ENCODE measurements at regions not wholly inside any gene's neighbourhood (a gene's known extent, or its start where the extent isn't known, plus 50 kb on each side); places are given as distances from the start of the nearest gene placed in this dataset.

GRCh38 chr14:28116716-28117115, 649.9 kb upstream of the FOXG1 start:
- H3K36me3 ChIP-seq (ENCODE audit: control insufficient read depth, insufficient read depth, low read length), result no peaks in the 10 kb centered on the region
- no peak overlapping the region for H3K4me3 ChIP-seq (ENCODE audit: low read depth in 2 of 2, low read length in 2 of 2)
- DNase-seq (ENCODE audit: low read depth, low spot score) (no peak), ATAC-seq (no peak)
- H3K27me3 ChIP-seq (ENCODE audit: control insufficient read depth, insufficient read depth, low read length), result no peaks in the 10 kb centered on the region
- H3K4me1 ChIP-seq (ENCODE audit: control insufficient read depth, insufficient read depth, low read length), result no peaks in the 10 kb centered on the region
- intact Hi-C loops (cut with micrococcal nuclease; ENCODE audit: unreplicated experiment) (no loop called here), in situ Hi-C loops (cut with HindIII; ENCODE audit: low pct_unique_long_range_greater_than_20kb, low sequenced_read_pairs) (no loop called here)
- ChIA-PET CTCF (no interaction called here), POLR2A (no interaction called here)
- H3K9me3 ChIP-seq (ENCODE audit: control insufficient read depth, insufficient read depth, low read depth, low read length), result no peaks in the 10 kb centered on the region
- H3K27ac ChIP-seq (ENCODE audit: low read length), result no peak overlapping the region
- no peak for TF ChIP-seq REST (IDR thresholded peaks at IDR 0.05; ENCODE audit: insufficient read depth in 1 of 2, low read depth in 2 of 2, low read length in 1 of 2)
- TF ChIP-seq POLR2AphosphoS5 (IDR thresholded peaks at IDR 0.05; ENCODE audit: low read depth, low read length), result no peak
- TF ChIP-seq, protein P1, sequence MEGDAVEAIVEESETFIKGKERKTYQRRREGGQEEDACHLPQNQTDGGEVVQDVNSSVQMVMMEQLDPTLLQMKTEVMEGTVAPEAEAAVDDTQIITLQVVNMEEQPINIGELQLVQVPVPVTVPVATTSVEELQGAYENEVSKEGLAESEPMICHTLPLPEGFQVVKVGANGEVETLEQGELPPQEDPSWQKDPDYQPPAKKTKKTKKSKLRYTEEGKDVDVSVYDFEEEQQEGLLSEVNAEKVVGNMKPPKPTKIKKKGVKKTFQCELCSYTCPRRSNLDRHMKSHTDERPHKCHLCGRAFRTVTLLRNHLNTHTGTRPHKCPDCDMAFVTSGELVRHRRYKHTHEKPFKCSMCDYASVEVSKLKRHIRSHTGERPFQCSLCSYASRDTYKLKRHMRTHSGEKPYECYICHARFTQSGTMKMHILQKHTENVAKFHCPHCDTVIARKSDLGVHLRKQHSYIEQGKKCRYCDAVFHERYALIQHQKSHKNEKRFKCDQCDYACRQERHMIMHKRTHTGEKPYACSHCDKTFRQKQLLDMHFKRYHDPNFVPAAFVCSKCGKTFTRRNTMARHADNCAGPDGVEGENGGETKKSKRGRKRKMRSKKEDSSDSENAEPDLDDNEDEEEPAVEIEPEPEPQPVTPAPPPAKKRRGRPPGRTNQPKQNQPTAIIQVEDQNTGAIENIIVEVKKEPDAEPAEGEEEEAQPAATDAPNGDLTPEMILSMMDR (IDR thresholded peaks at IDR 0.05), result no peak
- TF ChIP-seq SIN3A (IDR thresholded peaks at IDR 0.05; ENCODE audit: borderline replicate concordance, insufficient read depth, low read depth, low read length), result no peak
- no peak for TF ChIP-seq TCF7L2 (IDR thresholded peaks at IDR 0.05; ENCODE audit: low read depth, low read length)
- BruUV-seq (replicated peaks), result no TSS peak

- DNase-seq (ENCODE audit: low read depth, low spot score), result no peak
- BruUV-seq (replicated peaks), result no TSS peak
Measured at GRCh38 chr14:28119849-28120248, 646.7 kb upstream of the FOXG1 start.

More at GRCh38 chr14:28119849-28120248, 646.7 kb upstream of the FOXG1 start:
- no peak for ATAC-seq
- Histone ChIP-seq H3K27ac (ENCODE audit: low read length) (no peak overlapping the region), H3K36me3 (ENCODE audit: control insufficient read depth, insufficient read depth, low read length) (no peaks in the 10 kb centered on the region), H3K4me3 (ENCODE audit: low read depth in 2 of 2, low read length in 2 of 2) (no peak overlapping the region), H3K9me3 (ENCODE audit: control insufficient read depth, insufficient read depth, low read depth, low read length) (no peaks in the 10 kb centered on the region), H3K4me1 (ENCODE audit: control insufficient read depth, insufficient read depth, low read length) (no peaks in the 10 kb centered on the region), H3K27me3 (ENCODE audit: control insufficient read depth, insufficient read depth, low read length) (no peaks in the 10 kb centered on the region)
- in situ Hi-C loops (cut with HindIII; ENCODE audit: low pct_unique_long_range_greater_than_20kb, low sequenced_read_pairs), result no loop called here
- TF ChIP-seq POLR2AphosphoS5 (IDR thresholded peaks at IDR 0.05; ENCODE audit: low read depth, low read length) (no peak), SIN3A (IDR thresholded peaks at IDR 0.05; ENCODE audit: borderline replicate concordance, insufficient read depth, low read depth, low read length) (no peak), TCF7L2 (IDR thresholded peaks at IDR 0.05; ENCODE audit: low read depth, low read length) (no peak), REST (IDR thresholded peaks at IDR 0.05; ENCODE audit: insufficient read depth in 1 of 2, low read depth in 2 of 2, low read length in 1 of 2) (no peak)
- TF ChIP-seq, protein P1 (IDR thresholded peaks at IDR 0.05), result no peak
- intact Hi-C loops (cut with micrococcal nuclease; ENCODE audit: unreplicated experiment), result no loop called here
- ChIA-PET POLR2A (no interaction called here), CTCF (no interaction called here)
